Lower leg skin (tissue), 4 donors: ENCODE measurements at regions not wholly inside any gene's neighbourhood (a gene's known extent, or its start where the extent isn't known, plus 50 kb on each side); places are given as distances from the start of the nearest gene placed in this dataset.

Source experiments
- DNase-seq, 2 donors: peaks; one replicate each; pipeline ENCODE4 v3.0.0-alpha.2; 2019; ENCODE audit warnings: low spot score in 2 of 2
- H3K4me3 ChIP-seq: fragments of 200-600 bp; sonication (generic); 2 replicates; pipeline ENCODE4 v1.5.1; 2017; ENCODE audit warnings: mild to moderate bottlenecking, low read depth; ENCODE audit not compliant: poor library complexity, severe bottlenecking
- POLR2A ChIP-seq, 2 donors: fragments of 450-650 bp; IDR thresholded peaks; one replicate each; pipeline ENCODE4 v1.6.1; 2016 to 2017; ENCODE audit warnings: antibody characterized with exemption in 2 of 2, mild to moderate bottlenecking in 1 of 2, moderate library complexity in 1 of 2
- WGBS, 2 donors: methylation state at CpG; one replicate each; pipeline ENCODE4 v1.1.5; 2018; 5-methylcytosine and 5-hydroxymethylcytosine counted together
- intact Hi-C: fragments of 100-400 bp; cut with DNase I; formaldehyde crosslinking; loops from one replicate; pipeline ENCODE4 v1.15.0; 2023; ENCODE audit warnings: low total_unique reads
- TF ChIP-seq, protein P1 (sequence below), 3 donors: fragments of 450-650 bp; IDR thresholded peaks; one replicate each; pipeline ENCODE4 v1.5.1; 2016; ENCODE audit warnings: antibody characterized with exemption in 3 of 3, mild to moderate bottlenecking in 3 of 3, moderate library complexity in 2 of 3

DNA sequence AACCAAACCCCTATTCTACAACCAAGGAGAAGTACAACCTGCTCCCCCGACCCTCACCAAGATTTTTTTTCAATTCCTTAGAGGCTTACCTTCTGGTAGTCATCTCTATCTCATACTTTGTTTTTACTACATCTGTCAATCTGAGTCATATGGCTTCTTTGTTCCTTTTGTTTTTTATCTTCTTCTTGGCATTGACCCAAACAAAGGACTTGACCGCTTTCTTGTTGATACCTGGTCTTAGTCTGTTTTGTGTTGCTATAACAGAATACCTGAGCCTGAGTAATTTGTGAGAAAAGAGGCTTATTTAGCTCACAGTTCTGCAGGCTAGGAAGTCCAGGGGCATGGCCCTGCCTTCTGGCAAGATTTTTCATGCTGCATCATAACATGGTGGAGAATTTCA lies 352.7 kb downstream of the MLLT3 start:
- H3K4me3 ChIP-seq: no peak overlapping the region
- intact Hi-C loops: no loop called here
- TF ChIP-seq, protein P1, sequence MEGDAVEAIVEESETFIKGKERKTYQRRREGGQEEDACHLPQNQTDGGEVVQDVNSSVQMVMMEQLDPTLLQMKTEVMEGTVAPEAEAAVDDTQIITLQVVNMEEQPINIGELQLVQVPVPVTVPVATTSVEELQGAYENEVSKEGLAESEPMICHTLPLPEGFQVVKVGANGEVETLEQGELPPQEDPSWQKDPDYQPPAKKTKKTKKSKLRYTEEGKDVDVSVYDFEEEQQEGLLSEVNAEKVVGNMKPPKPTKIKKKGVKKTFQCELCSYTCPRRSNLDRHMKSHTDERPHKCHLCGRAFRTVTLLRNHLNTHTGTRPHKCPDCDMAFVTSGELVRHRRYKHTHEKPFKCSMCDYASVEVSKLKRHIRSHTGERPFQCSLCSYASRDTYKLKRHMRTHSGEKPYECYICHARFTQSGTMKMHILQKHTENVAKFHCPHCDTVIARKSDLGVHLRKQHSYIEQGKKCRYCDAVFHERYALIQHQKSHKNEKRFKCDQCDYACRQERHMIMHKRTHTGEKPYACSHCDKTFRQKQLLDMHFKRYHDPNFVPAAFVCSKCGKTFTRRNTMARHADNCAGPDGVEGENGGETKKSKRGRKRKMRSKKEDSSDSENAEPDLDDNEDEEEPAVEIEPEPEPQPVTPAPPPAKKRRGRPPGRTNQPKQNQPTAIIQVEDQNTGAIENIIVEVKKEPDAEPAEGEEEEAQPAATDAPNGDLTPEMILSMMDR (IDR thresholded peaks at IDR 0.05): no peak
- no peak for TF ChIP-seq POLR2A (IDR thresholded peaks at IDR 0.05)
- DNase-seq: no peak
- 69 to 92% methylated on average over 2 of the region's 2 CpGs for WGBS, 2 donors

DNA sequence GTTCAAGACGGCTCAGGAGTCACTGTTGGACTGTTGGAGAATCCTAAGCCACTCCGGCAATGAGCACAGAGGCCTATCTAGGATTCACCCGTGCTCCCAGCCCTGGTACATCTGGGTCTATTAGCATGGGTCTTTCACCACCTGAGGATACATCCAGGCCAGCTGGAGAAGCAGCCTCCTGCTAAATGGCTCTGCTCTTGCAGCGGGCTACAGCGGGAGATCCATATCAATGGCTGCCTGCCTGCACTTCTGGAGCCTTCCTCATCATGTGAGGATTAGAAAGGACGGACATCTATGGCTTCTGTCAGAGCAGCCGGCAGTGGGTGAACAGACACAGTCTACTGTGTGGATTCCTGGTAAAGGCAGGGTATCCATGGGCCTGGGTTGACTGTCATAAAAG lies 357.4 kb downstream of the MLLT3 start:
- TF ChIP-seq, protein P1 (IDR thresholded peaks at IDR 0.05): no peak
- TF ChIP-seq POLR2A (IDR thresholded peaks at IDR 0.05): no peak
- WGBS, 2 donors: 78 to 93% methylated on average over 7 of the region's 7 CpGs
- no peak for DNase-seq
- intact Hi-C loops: no loop called here
- no peak overlapping the region for H3K4me3 ChIP-seq

DNA sequence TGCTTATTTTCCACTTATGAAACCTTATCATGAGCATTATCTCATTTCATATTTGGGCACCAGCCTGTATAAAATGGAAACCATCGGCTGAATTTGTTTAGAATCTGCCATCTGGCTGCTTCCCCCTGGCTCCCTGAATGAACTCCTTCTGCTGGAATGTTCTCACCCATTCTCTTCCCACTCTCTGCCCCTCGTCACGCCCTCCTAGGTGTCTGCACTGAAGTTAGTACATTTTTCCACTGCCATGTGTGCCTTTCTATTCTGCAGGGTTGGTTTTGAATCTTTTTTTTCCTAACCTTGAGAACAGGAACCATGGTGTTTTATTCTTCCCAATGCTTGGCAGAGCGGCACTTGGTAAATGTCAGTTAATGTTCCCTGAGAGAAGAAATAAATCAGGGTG lies 359.7 kb downstream of the MLLT3 start:
- WGBS, 2 donors: 44 to 56% methylated on average over 4 of the region's 4 CpGs
- no peak for TF ChIP-seq POLR2A (IDR thresholded peaks at IDR 0.05)
- TF ChIP-seq, protein P1 (IDR thresholded peaks at IDR 0.05): no peak
- intact Hi-C loops: no loop called here
- DNase-seq: no peak
- H3K4me3 ChIP-seq: no peak overlapping the region

DNA sequence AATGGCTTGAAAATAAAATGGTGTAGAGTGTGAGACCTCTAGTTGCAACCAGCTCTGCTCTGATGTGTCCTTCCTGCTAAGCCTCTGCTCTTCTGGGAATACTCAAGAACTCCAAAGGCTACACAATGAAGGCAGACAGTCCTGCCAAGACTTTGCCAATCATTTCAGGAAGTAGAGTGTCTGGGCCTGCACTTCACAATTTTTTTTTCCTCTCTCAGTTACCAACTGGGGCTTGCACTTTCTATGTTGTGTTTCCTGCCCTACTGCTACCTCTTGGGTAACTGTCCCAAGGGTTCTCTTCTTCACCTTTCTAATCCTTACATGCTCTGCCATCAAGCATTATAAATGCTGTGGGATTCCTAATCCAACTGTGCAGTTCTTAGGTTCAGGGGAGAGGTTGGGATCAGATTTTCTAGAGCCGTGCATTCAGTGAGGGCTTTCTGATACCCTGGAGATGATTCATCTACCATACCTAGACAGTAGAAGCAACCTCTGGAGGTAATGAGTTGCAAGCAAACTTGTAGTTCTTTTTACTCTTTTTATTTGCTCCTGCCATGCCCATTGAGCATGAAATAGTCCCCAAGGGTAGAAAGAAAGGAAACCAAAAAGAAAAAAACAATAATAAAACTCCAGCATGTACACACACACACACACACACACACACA lies 365.9 kb downstream of the MLLT3 start:
- 55 to 67% methylated on average over 1 of the region's 1 CpG for WGBS, 2 donors
- H3K4me3 ChIP-seq: no peak overlapping the region
- intact Hi-C loops: no loop called here
- TF ChIP-seq, protein P1 (IDR thresholded peaks at IDR 0.05): no peak
- TF ChIP-seq POLR2A (IDR thresholded peaks at IDR 0.05): no peak
- no peak for DNase-seq

DNA sequence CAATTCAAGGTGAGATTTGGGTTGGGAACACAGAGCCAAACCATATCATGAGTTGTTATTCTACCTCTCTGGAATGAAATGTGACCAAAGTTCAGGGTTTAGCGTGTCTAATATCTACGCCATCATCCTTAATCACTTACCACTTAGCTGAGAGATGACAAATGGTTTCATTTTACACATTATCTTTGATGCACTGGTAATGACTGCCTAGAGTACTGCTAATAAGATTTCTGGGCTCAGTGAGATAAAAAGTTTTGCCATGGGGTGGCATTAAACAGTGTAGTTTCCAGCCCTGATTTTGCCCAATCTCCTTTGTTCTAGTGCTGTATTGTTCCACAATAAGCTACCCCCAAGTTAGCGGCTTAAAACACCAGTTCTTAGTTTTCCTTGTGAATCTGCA lies 367.2 kb downstream of the MLLT3 start:
- intact Hi-C loops: no loop called here

More for the DNA sequence above, 367.2 kb downstream of the MLLT3 start:
- 96 to 97% methylated on average over 3 of the region's 3 CpGs for WGBS, 2 donors
- no peak for DNase-seq
- H3K4me3 ChIP-seq: no peak overlapping the region
- no peak for TF ChIP-seq POLR2A (IDR thresholded peaks at IDR 0.05)
- TF ChIP-seq, protein P1 (IDR thresholded peaks at IDR 0.05): no peak
